H54 (cell line): ENCODE measurements at regions not wholly inside any gene's neighbourhood (a gene's known extent, or its start where the extent isn't known, plus 50 kb on each side); places are given as distances from the start of the nearest gene placed in this dataset.
"Not testable (repeated sequence)": the region's sequence is repeated elsewhere in the genome, so short reads cannot be mapped to it uniquely, and the experiment has no call there.

ENCODE experiments used
- DNase-seq: peaks from one replicate; pipeline ENCODE4 v3.0.0; 2011; ENCODE audit warnings: low spot score, mixed read lengths; ENCODE audit not compliant: insufficient read length
- FAIRE-seq: peaks from 3 replicates; lab custom pipeline; 2011; peaks lifted over from hg19 to GRCh38; lab: Jason Lieb, UNC
- POLR2A ChIP-seq: IDR thresholded peaks from 2 replicates; pipeline ENCODE4 v1.6.1; 2011; ENCODE audit warnings: low read depth, mild to moderate bottlenecking, low read length

- DNase-seq = no peak
- no peak for FAIRE-seq
- no peak for TF ChIP-seq POLR2A
Observed at GRCh38 chr4:13721894-13722293, 94.4 kb upstream of the BOD1L1 start.

DNA sequence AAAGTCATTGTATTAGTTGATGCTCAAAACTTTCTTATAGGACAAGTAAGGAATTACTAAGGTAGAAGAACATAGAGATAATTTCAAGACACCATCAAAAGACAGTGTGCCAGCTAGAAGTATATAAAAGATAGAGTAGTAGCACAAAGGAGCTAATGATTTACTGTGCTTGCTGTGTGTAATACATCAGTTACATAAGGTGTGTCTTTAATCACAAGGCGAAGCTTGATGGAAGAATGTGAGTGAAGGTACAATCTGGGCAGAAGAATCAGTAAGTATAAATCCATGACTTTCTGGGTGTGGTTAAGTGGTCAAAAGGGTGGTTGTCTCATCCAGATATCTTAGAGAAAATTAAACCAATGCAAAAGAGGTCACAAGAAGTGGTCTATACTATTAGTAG, 95.1 kb upstream of the BOD1L1 start:
- FAIRE-seq (no peak), DNase-seq (no peak)
- TF ChIP-seq POLR2A = no peak

DNA sequence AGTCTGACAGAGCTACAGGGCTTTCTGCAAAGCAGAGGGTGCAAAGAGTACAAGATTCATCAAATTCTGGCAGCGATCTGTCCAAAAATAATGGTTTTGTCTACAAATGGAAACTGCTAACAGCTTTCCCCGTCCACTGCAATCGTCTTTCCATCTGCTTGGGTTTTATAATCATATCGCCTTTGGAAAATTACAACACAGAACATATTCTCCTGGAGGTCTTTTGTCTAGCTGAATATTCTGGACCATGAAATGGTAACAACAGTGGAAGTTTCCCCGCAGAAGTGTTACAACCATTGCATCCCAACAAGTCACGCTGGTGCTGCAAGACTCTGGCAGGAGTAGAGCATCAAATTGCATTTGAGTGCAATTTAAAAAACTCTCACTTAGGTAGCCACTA, 101.2 kb upstream of the BOD1L1 start:
- no peak for DNase-seq
- TF ChIP-seq POLR2A = no peak
- no peak for FAIRE-seq

- no peak for TF ChIP-seq POLR2A
- no peak for FAIRE-seq
- DNase-seq = no peak
Observed at GRCh38 chr4:13731019-13731418, 103.5 kb upstream of the BOD1L1 start.

GRCh38 chr4:13733817-13734216, 106.3 kb upstream of the BOD1L1 start:
- FAIRE-seq = no peak
- no peak for DNase-seq
- TF ChIP-seq POLR2A = no peak

GRCh38 chr4:13750594-13750993, 123.1 kb upstream of the BOD1L1 start:
- no peak for FAIRE-seq
- no peak for TF ChIP-seq POLR2A
- no peak for DNase-seq

- not testable (repeated sequence) for FAIRE-seq, DNase-seq
Observed at GRCh38 chr4:13761581-13761980, 134.1 kb upstream of the BOD1L1 start.

DNA sequence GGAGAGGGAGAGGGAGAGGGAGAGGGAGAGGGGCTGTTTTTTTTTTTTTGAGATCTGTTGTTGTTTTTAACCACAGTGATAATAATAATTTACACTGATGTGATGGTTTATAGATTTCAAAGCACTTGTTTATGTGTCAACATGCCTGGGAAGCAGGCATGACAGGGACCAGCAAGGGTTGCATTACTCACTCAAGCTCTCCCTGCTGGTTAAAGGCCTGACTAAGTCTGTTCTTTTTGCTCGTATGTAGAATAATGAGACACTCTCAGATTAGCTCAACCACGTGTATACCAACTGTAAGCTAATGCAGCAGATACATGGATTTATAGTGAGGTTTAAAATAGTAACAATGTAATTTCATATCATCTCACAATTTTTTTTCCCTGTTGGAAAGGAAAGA, 134.6 kb upstream of the BOD1L1 start:
- TF ChIP-seq POLR2A = no peak
- DNase-seq (no peak), FAIRE-seq (no peak)

GRCh38 chr4:13763707-13764106, 136.2 kb upstream of the BOD1L1 start:
- FAIRE-seq (no peak), DNase-seq (no peak)
- TF ChIP-seq POLR2A = no peak

DNA sequence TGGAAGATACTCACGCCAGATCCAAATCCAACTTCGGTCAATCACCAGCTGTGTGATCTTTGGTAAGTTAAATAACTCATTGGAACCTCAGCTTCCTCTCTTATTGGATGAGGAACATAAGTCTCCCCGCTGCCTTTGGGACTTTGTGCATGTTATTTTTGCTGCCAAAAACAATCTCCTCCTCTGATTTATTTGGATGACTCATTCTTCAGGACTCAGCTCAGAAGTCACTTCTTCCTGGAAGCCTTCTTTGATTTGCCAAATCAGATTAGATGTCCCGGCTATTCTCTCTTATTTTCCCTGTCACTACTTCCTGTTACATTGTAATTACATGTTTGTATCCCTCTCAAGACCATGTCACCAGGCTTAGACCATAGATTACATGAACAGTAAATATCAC, 138.0 kb upstream of the BOD1L1 start:
- DNase-seq = no peak
- no peak for TF ChIP-seq POLR2A
- FAIRE-seq = no peak

- DNase-seq (no peak), FAIRE-seq (no peak)
- TF ChIP-seq POLR2A = no peak
Observed at GRCh38 chr4:13766761-13767540, 139.4 kb upstream of the BOD1L1 start.

GRCh38 chr4:13777341-13777740, 149.8 kb upstream of the BOD1L1 start:
- DNase-seq (no peak), FAIRE-seq (no peak)
- TF ChIP-seq POLR2A = no peak

- no peak for TF ChIP-seq POLR2A
- no peak for FAIRE-seq
- no peak for DNase-seq
Observed at GRCh38 chr4:13778367-13778766, 150.8 kb upstream of the BOD1L1 start.

DNA sequence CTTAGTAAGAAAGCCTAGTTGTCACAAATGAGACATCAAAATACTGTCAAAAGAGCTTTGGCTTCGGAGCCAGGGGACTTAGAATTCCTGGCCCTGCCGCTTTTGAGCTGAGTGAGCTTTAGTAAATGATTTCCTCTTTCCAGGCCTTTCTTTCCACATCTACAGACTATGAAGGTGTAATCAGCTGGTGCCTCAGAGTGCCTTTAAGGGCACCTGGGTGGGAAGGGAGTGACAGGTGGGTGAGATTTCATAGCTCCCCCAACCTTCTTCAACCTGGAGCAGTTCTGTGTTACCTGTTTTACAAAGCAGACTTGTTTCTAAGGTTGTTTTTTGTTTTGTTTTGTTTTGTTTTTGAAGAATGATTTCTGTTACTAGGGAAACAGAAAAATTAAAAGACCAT, 154.7 kb upstream of the BOD1L1 start:
- DNase-seq (no peak), FAIRE-seq (no peak)
- no peak for TF ChIP-seq POLR2A

DNA sequence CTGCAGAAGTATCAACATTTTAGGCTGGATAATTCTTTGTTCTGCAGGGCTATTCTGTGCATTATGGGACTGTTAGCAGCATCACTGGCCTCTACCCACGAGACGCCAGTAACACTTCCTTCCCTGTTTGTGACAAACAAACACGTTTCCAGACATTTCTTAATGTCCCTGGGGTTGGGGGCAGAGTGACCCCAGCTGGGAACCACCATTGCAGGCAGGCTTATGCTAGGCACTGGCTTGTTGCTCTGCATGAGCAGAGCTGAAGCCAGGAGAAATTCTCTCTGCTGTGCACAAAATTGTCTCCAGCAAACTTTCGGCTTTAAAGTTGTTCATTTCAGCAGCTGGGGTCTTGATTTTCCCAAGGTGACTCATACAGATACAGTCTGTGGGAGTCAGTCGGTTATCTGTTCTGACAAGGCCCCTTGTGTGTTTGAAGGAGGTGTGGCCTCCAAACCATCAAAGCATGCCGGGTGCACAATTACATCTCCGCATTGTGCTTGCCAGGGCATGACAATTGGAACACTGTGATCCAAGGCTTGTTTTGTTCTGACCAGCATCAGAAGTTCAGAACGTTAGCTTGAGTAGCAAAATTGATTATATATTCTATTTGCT, 156.4 kb upstream of the BOD1L1 start:
- FAIRE-seq (no peak), DNase-seq (no peak)
- TF ChIP-seq POLR2A = no peak
